Natural killer cell treated with Interleukin-12 subunit alpha and Interleukin-12 subunit beta and Interleukin-15 and Interleukin-18, amount 100 ng/mL, for 72 hours (primary cell): ENCODE measurements at regions not wholly inside any gene's neighbourhood (a gene's known extent, or its start where the extent isn't known, plus 50 kb on each side); places are given as distances from the start of the nearest gene placed in this dataset.

Experiments
- ATAC-seq, 2 donors: fragments of 150-1000 bp; cut with Tn5 transposase in 1 of 2; sonication (Bioruptor Pico), chemical (Tn5 transposase) in 1 of 2; 2 replicates each; pipeline ENCODE4 v1.10.0; 2021
- DNase-seq: peaks from one replicate; pipeline ENCODE4 v3.0.0; 2022; ENCODE audit warnings: low spot score
- H3K27ac Mint-ChIP-seq, 2 donors: 1 replicate in 1 of 2; 2 replicates in 1 of 2; pipeline ENCODE4 v1.8.0; 2022; ENCODE audit warnings: mixed read lengths in 2 of 2, mild to moderate bottlenecking in 1 of 2, moderate library complexity in 1 of 2
- H3K27me3 Mint-ChIP-seq, 2 donors: 1 replicate in 1 of 2; 2 replicates in 1 of 2; pipeline ENCODE4 v1.8.0; 2022; ENCODE audit warnings: mixed read lengths in 2 of 2
- H3K36me3 Mint-ChIP-seq: one replicate; pipeline ENCODE4 v1.8.0; 2022; ENCODE audit warnings: mixed read lengths
- H3K4me1 Mint-ChIP-seq, 2 donors: 1 replicate in 1 of 2; 2 replicates in 1 of 2; pipeline ENCODE4 v1.8.0; 2022; ENCODE audit warnings: low read depth in 2 of 2, mixed read lengths in 2 of 2, mild to moderate bottlenecking in 1 of 2
- H3K4me3 Mint-ChIP-seq: one replicate; pipeline ENCODE4 v1.8.0; 2022; ENCODE audit warnings: mixed read lengths
- H3K9me3 Mint-ChIP-seq: 2 replicates; pipeline ENCODE4 v1.8.0; 2022; ENCODE audit warnings: mixed read lengths

DNA sequence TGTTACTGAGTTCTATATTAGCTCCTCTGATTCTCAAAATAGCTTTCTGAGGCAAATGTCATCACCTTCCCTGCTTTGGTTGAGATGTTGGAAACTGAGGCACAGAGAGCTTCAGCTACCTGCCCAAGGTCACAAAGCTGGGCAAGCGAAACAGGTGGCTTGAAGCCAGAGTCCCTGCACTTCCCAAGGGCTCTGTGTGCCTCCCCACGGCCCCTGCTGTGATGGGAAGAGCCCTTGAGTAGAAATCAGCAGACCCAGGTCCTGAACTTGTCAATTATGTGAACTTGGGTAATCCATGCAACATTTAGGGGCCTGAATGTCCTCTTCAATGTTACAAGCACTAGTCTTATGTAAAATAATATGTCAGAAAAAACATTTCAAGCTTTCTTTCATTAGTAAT is 327.3 kb upstream of the PODXL start:
- peaks cover 9% of the 10 kb centered on the region for H3K36me3 Mint-ChIP-seq
- peaks cover 14 to 50% of the 10 kb centered on the region in 2 donors for H3K27me3 Mint-ChIP-seq
- no peak overlapping the region for H3K27ac Mint-ChIP-seq
- no peak overlapping the region for H3K4me3 Mint-ChIP-seq
- H3K4me1 Mint-ChIP-seq: no peaks in the 10 kb centered on the region
- DNase-seq (no peak), ATAC-seq (no peak)
- peaks cover 4% of the 10 kb centered on the region for H3K9me3 Mint-ChIP-seq

DNA sequence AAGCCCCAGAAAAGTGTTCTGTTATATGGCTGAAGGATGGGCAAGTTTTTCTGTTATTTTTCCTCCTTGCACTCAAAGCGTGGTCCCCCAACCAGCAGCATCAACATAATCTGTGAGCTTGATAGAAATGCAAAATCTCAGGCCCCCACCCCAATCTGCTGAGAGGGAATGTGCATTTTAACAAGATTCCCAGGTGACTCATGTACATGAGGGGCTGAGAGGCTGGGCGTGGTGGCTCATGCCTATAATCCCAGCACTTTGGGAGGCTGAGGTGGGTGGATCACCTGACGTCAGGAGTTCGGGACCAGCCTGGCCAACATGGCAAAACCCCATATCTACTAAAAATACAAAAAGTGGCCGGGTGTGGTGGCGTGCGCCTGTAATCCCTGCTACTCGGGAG is 326.8 kb upstream of the PODXL start:
- ATAC-seq (no peak), DNase-seq (no peak)
- H3K4me3 Mint-ChIP-seq: no peak overlapping the region
- H3K27ac Mint-ChIP-seq: no peak overlapping the region
- H3K36me3 Mint-ChIP-seq: peaks cover 9% of the 10 kb centered on the region
- no peaks in the 10 kb centered on the region for H3K4me1 Mint-ChIP-seq
- peaks cover 4% of the 10 kb centered on the region for H3K9me3 Mint-ChIP-seq
- H3K27me3 Mint-ChIP-seq: peaks cover 14 to 45% of the 10 kb centered on the region in 2 donors

- DNase-seq: no peak
- H3K36me3 Mint-ChIP-seq: peaks cover 9% of the 10 kb centered on the region
- H3K4me3 Mint-ChIP-seq: no peak overlapping the region
- H3K9me3 Mint-ChIP-seq: peaks cover 4% of the 10 kb centered on the region
- H3K27ac Mint-ChIP-seq: no peak overlapping the region
- peak in 1 of 2 donors; percentile 13 for ATAC-seq
- H3K27me3 Mint-ChIP-seq: peaks cover 10 to 36% of the 10 kb centered on the region in 2 donors
- no peaks in the 10 kb centered on the region for H3K4me1 Mint-ChIP-seq
These were observed 325.9 kb upstream of the PODXL start for GRCh38 chr7:131882321-131882720.

DNA sequence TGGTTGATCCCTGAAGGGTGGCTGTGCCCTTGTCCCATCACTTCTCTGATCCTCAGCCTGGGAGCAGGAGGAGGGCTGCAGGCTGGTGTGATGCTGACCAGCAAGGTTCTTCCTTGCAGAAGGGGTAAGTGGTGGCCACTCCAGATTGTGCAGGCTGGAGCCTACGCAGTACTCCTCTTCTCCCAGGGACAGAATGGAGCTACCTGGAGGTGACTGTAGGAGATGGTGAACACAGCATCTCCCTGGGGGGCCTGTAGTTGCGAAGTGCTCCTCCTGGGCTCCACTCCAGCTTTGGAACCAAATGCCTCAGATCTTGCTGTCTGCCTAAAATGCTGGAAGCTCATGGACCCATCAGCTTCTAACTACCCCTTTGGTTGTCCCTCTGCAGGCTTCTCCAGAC is 323.6 kb upstream of the PODXL start:
- ATAC-seq (no peak), DNase-seq (no peak)
- no peak overlapping the region for H3K27ac Mint-ChIP-seq
- H3K9me3 Mint-ChIP-seq: no peaks in the 10 kb centered on the region
- no peaks in the 10 kb centered on the region for H3K4me1 Mint-ChIP-seq
- no peak overlapping the region for H3K4me3 Mint-ChIP-seq
- no peaks in the 10 kb centered on the region for H3K36me3 Mint-ChIP-seq
- H3K27me3 Mint-ChIP-seq: peaks cover 5 to 18% of the 10 kb centered on the region in 2 donors

- H3K4me3 Mint-ChIP-seq: no peak overlapping the region
- ATAC-seq (no peak), DNase-seq (no peak)
- no peaks in the 10 kb centered on the region for H3K36me3 Mint-ChIP-seq
- H3K27ac Mint-ChIP-seq: no peak overlapping the region
- no peaks in the 10 kb centered on the region for H3K4me1 Mint-ChIP-seq
- H3K27me3 Mint-ChIP-seq: peaks cover 8 to 22% of the 10 kb centered on the region in 2 donors
- peaks cover 3% of the 10 kb centered on the region for H3K9me3 Mint-ChIP-seq
These were observed 323.0 kb upstream of the PODXL start for GRCh38 chr7:131879424-131879823.

DNA sequence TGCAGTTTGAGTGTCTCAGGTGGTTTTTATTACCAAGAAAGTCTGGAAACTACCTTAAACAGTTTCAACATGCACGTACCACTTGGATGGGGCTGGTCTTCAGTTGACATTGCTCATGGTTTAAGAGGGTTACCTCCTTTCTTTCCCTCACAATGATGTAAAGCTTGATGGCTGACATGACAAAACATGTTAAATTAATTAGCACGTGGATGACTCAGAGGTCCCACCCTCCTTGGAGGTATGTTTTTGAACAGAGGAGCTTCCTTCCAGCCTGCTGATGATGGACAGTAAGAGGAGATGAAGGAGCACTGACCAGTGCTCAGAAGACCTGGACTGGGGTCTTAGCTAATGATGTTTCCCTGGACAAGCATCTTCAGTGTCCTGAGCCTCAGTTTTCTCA is 322.3 kb upstream of the PODXL start:
- no peaks in the 10 kb centered on the region for H3K36me3 Mint-ChIP-seq
- peaks cover 8 to 17% of the 10 kb centered on the region in 2 donors for H3K27me3 Mint-ChIP-seq
- no peak overlapping the region for H3K27ac Mint-ChIP-seq
- no peak overlapping the region for H3K4me3 Mint-ChIP-seq
- DNase-seq: no peak
- no peak for ATAC-seq
- H3K9me3 Mint-ChIP-seq: peaks cover 3% of the 10 kb centered on the region
- no peaks in the 10 kb centered on the region for H3K4me1 Mint-ChIP-seq

GRCh38 chr7:131873581-131873980 is 317.2 kb upstream of the PODXL start:
- H3K27ac Mint-ChIP-seq: no peak overlapping the region
- H3K36me3 Mint-ChIP-seq: no peaks in the 10 kb centered on the region
- peaks cover 3% of the 10 kb centered on the region for H3K9me3 Mint-ChIP-seq

GRCh38 chr7:131869986-131870385 is 313.6 kb upstream of the PODXL start:
- Mint-ChIP-seq H3K27me3 (peaks cover 10 to 42% of the 10 kb centered on the region in 2 donors), H3K27ac (no peak overlapping the region), H3K9me3 (peaks cover 3% of the 10 kb centered on the region), H3K36me3 (no peaks in the 10 kb centered on the region), H3K4me1 (no peaks in the 10 kb centered on the region), H3K4me3 (no peak overlapping the region)
- ATAC-seq (no peak), DNase-seq (no peak)

More at GRCh38 chr7:131873581-131873980, 317.2 kb upstream of the PODXL start:
- Mint-ChIP-seq H3K4me1 (no peaks in the 10 kb centered on the region), H3K27me3 (peaks cover 10 to 34% of the 10 kb centered on the region in 2 donors), H3K4me3 (no peak overlapping the region)
- no peak for DNase-seq
- no peak for ATAC-seq

DNA sequence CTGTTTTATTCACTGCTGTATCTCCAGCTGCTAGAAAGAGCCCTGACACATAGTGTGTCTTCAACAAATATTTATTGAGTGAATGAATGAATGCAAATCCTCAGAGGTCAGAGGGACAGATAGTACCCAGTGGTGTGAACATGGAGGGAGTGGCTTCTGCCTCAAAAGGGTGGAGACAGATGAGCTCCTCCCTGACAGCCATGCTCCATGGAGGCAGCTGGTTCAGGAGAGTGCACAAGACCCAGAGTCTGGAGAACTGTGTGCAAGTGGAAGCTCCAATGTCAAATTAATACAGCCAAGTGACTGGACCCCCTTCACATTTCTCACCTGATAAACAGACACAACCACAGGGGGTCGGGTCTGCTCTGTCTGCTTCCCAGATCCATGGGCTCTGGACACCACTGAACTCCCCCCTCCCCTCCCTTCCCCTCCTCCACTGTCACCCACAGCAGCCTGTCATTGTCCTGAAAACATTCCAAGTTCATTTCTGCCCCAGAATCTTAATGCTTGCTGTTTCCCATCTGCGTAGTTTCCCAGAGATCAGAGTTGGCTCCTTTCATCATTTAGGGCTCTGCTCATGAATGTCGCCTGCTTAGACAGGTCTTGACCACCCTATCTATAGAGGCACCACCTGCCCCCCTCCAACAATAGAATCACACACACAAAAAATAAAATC is 312.9 kb upstream of the PODXL start:
- Mint-ChIP-seq H3K27ac (no peak overlapping the region), H3K4me3 (no peak overlapping the region), H3K36me3 (no peaks in the 10 kb centered on the region), H3K4me1 (no peaks in the 10 kb centered on the region), H3K27me3 (peaks cover 7 to 36% of the 10 kb centered on the region in 2 donors), H3K9me3 (no peaks in the 10 kb centered on the region)
- no peak for DNase-seq
- ATAC-seq: no peak

DNA sequence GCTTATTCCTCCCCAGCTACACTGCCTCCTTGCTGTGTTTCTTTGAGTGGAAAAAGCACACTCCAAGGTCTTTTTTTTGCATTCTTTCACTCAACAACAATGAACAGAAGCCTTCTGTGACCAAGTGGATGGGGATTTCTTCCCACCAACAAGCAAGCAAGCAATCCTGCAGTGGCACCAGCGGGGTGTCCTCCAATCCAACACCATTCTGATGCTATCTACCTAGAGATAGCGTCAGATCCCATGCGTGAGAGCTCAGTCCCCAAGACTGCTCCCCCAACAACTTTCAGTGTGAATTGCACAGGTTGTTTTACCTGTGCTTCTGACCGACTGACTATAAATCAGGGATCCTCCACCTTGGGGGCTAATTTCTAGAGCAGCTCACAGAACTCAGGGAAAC is 311.0 kb upstream of the PODXL start:
- H3K36me3 Mint-ChIP-seq: no peaks in the 10 kb centered on the region
- no peak overlapping the region for H3K27ac Mint-ChIP-seq
- no peak for ATAC-seq
- peaks cover 6 to 28% of the 10 kb centered on the region in 2 donors for H3K27me3 Mint-ChIP-seq
- no peak overlapping the region for H3K4me3 Mint-ChIP-seq
- no peaks in the 10 kb centered on the region for H3K4me1 Mint-ChIP-seq
- no peaks in the 10 kb centered on the region for H3K9me3 Mint-ChIP-seq
- DNase-seq: no peak

GRCh38 chr7:131865911-131866310 is 309.5 kb upstream of the PODXL start:
- DNase-seq: no peak
- no peak for ATAC-seq
- no peaks in the 10 kb centered on the region for H3K9me3 Mint-ChIP-seq
- H3K36me3 Mint-ChIP-seq: no peaks in the 10 kb centered on the region
- no peak overlapping the region for H3K27ac Mint-ChIP-seq
- H3K4me3 Mint-ChIP-seq: no peak overlapping the region
- H3K27me3 Mint-ChIP-seq: peaks cover 4 to 23% of the 10 kb centered on the region in 2 donors
- no peaks in the 10 kb centered on the region for H3K4me1 Mint-ChIP-seq

- H3K4me1 Mint-ChIP-seq: no peaks in the 10 kb centered on the region
- no peaks in the 10 kb centered on the region for H3K9me3 Mint-ChIP-seq
- no peaks in the 10 kb centered on the region for H3K36me3 Mint-ChIP-seq
- no peak overlapping the region for H3K27ac Mint-ChIP-seq
- DNase-seq: no peak
- H3K4me3 Mint-ChIP-seq: no peak overlapping the region
- peaks cover 0 to 4% of the 10 kb centered on the region in 2 donors for H3K27me3 Mint-ChIP-seq
- ATAC-seq: no peak
These were observed 305.4 kb upstream of the PODXL start for GRCh38 chr7:131861620-131862346.

- DNase-seq (no peak), ATAC-seq (peak; percentile 61 to 73)
- Mint-ChIP-seq H3K36me3 (no peaks in the 10 kb centered on the region), H3K9me3 (no peaks in the 10 kb centered on the region), H3K4me3 (no peak overlapping the region), H3K4me1 (no peaks in the 10 kb centered on the region), H3K27me3 (peaks cover 11 to 12% of the 10 kb centered on the region in 2 donors), H3K27ac (no peak overlapping the region)
These were observed 302.9 kb upstream of the PODXL start for GRCh38 chr7:131859147-131859821.

DNA sequence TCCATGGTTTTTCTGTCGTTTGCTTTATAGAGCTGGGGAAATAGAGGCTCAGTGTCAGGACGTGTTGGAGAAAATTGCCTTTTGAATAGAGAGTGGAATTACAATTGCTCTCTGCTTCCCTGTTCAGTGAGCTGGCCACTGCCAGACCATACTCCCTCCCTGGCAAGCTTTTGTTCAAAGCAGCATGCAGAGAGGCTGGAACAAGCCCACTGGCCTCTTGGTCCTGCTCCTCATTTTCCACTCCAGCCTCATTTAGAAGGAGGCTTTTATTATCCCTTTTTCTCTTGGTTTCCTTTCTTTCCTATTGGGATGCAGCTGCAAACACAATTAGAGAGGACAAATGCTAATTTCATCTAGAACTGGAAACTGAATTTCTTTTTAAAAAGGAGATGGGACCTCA is 302.2 kb upstream of the PODXL start:
- Mint-ChIP-seq H3K4me3 (no peak overlapping the region), H3K27me3 (peaks cover 11 to 15% of the 10 kb centered on the region in 2 donors), H3K9me3 (no peaks in the 10 kb centered on the region), H3K27ac (no peak overlapping the region), H3K4me1 (no peaks in the 10 kb centered on the region), H3K36me3 (no peaks in the 10 kb centered on the region)
- ATAC-seq (no peak), DNase-seq (no peak)
